Retinal pigment epithelial cell (primary cell): ENCODE measurements at regions not wholly inside any gene's neighbourhood (a gene's known extent, or its start where the extent isn't known, plus 50 kb on each side); places are given as distances from the start of the nearest gene placed in this dataset.
A peak's percentile ranks its signal among the peaks of the same experiment; 100 is the strongest.

Experiments
- DNase-seq: peaks from one replicate; pipeline ENCODE4 v3.0.0-alpha.2; 2010; ENCODE audit warnings: low read depth
- H3K4me3 ChIP-seq: 2 replicates; pipeline ENCODE4 v1.5.1; 2011; ENCODE audit warnings: mild to moderate bottlenecking, low read length, control low read depth, moderate library complexity
- TF ChIP-seq, protein P1 (sequence below): conservative IDR thresholded peaks from 2 replicates; pipeline ENCODE4 v1.5.1; 2011; ENCODE audit warnings: low read depth, low read length, control low read depth, inconsistent platforms

DNA sequence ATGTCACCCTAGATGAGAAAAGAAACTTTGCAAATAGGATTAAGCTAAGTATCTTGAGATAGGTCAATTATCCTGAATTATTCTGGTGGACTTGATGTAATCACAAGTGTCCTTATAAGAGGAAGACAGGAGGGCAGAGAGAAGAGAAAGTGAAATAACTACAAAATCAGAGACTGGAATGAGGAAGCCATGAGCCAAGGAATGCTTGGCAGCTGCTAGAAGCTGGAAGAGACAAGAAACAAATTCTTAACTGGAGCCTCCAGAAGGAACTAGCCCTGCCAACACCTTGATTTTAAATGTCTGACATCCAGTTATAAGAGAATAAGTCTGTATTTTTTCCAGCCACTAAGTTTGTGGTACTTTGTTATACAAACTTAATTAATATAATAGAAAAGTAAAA lies 480.0 kb downstream of the NR2F1-AS1 start:
- H3K4me3 ChIP-seq = no peak overlapping the region
- DNase-seq = no peak
- TF ChIP-seq, protein P1, sequence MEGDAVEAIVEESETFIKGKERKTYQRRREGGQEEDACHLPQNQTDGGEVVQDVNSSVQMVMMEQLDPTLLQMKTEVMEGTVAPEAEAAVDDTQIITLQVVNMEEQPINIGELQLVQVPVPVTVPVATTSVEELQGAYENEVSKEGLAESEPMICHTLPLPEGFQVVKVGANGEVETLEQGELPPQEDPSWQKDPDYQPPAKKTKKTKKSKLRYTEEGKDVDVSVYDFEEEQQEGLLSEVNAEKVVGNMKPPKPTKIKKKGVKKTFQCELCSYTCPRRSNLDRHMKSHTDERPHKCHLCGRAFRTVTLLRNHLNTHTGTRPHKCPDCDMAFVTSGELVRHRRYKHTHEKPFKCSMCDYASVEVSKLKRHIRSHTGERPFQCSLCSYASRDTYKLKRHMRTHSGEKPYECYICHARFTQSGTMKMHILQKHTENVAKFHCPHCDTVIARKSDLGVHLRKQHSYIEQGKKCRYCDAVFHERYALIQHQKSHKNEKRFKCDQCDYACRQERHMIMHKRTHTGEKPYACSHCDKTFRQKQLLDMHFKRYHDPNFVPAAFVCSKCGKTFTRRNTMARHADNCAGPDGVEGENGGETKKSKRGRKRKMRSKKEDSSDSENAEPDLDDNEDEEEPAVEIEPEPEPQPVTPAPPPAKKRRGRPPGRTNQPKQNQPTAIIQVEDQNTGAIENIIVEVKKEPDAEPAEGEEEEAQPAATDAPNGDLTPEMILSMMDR = no peak

DNA sequence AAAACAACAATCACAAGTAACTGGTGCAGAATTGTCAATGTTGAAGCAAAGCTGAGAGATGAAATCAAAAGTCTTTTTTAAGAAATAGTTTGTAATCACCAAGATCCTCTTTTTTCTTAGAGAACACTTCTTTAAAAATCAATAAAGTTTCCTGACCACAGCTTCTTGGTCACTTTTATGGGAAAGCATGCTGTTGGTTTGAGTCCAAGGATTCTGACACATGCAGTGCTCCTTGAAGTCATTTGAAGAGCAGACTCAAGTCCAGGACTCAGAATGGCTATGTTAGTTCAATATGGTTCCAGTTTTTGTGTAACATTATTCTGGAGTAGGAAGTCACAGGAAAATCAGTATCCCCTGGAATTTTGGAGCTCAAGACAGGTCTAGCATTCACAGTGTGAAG lies 480.6 kb downstream of the NR2F1-AS1 start:
- TF ChIP-seq, protein P1 = no peak
- no peak for DNase-seq
- no peak overlapping the region for H3K4me3 ChIP-seq

DNA sequence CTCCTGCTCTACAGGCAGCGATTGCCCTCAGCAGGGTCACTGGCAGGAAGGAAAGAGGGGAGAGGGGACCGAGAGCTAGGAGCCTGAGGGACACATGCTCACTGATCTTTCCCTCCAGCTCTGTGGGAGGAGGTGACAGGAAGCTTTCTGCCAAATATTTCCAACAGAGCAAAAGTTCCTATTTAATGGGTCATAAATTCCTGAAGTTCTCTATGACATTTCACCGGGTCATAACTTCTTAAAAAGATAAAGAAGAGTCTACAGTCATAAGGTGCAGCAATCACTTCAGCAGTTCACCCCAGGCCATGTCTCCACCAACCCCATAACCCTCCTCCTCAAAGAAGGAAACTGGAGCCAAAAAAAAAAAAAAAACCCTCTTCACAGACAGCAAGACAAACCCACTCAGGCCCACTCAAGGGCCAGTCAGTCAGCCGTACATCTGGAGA lies 481.1 kb downstream of the NR2F1-AS1 start:
- TF ChIP-seq, protein P1 = no peak

DNA sequence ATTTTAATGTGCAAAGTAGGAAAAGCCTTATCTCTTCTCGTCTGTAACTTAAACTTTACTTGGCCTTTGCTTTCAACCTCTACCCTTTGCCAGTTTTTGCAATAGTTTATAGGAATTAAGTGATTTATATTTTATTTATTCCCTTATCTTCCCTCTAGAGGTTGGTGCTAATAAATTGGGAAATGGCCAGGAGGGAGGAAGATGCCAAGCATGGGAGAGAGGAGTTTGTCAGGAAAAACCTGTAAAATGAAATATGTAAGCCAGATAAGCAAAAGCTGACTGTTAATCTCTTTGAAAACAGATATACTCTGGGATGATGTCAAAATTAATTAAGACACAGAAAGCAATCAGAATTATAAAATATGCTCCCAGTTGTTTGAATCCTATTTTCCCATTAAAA lies 484.5 kb downstream of the NR2F1-AS1 start:
- DNase-seq = no peak
- TF ChIP-seq, protein P1 = no peak
- no peak overlapping the region for H3K4me3 ChIP-seq

More for the DNA sequence above, 481.1 kb downstream of the NR2F1-AS1 start:
- no peak overlapping the region for H3K4me3 ChIP-seq
- DNase-seq = no peak

DNA sequence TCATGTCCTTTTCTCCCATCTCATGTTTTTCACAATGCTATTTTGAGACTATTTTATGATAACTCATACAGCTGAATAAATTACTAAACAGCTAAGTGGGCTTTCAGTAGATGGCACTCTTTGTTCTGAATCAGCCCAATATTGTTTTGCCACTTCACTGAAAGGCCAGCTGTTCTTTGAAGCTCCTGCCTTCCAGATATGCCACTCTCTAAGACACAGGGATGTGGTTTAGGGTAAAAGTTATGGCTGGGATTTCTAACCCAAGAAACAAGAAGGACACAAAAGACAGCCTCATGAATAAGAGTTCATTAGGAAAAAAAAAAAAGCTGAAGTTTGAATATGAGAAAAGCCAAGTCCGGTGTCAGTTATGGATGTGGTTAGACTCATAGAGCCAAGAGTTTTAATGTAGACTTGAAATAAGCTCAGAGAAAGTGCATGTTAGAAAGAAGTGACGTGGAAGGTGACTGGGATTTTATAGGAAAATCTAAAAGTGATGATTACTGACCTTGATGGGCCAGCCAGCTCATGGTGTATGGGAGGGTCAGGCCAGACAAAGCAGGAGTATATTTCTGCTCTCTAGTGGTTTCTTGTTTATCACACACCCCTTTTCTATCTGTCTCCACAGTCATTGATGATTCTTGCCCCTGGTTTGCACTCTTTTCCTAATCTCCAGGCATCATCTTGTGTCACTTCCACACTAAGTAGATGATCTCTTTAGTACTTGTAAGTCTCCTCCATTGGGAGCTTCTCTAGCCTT lies 488.5 kb downstream of the NR2F1-AS1 start:
- H3K4me3 ChIP-seq = no peak overlapping the region
- TF ChIP-seq, protein P1 = peak; percentile 38
- no peak for DNase-seq

DNA sequence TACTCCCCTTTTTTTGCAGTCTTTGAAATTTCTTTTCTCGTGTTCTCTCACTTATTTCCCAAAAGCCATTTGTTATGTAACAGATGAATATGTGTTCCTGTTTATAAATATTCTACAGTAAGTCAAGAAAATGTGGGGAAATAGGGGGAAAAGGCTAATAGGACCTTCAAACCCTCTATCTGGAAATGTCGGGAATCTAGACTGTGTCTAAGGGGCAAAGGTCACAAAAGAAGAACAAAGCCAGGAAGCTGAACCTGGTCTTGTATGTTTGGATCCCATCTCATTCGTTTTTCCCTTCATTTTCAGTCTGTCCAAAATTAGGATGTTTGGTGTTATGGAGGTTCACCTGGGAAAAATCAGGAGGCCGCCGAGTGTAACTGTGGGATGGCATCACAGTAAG lies 490.3 kb downstream of the NR2F1-AS1 start:
- no peak for DNase-seq
- H3K4me3 ChIP-seq = no peak overlapping the region
- TF ChIP-seq, protein P1 = no peak

DNA sequence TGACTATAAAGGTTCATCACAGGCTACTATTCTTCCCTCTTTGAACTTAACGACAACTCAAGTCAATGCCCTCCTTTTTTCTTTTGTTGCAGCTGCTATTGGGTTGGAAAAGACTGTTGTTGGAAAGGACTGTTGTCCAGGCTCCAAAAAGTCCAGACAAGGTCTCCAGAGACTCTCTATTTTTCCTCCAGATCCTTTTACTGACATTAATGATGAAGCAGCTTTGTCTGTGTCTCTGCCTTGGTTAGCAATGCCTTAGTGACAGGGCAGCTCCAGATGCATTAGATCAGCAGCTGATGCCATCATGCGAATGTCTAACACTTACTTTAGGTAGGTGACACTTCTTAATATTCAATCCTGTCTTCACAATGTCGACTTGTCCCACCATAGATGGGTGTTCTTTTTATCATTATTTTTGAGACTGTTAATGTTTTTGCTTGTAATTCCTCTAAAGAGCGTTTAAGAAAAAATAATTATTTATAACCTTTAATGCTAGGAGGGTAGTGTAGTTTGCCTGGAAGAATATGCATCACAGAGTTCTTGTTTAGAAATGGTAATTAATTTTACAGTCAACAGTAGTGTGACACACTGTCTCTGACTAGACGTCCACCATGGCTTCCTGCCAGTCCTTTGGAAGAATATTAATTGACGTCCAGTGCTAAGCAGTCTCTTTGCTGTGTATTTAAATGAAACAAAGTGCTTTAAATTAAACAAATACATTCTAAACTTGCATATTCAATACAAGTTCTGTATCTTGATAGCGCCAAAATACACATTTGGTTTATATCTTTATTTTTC lies 492.2 kb downstream of the NR2F1-AS1 start:
- TF ChIP-seq, protein P1 = no peak

More for the DNA sequence above, 492.2 kb downstream of the NR2F1-AS1 start:
- no peak overlapping the region for H3K4me3 ChIP-seq
- no peak for DNase-seq
